GM13976 (cell line): ENCODE measurements at regions not wholly inside any gene's neighbourhood (a gene's known extent, or its start where the extent isn't known, plus 50 kb on each side); places are given as distances from the start of the nearest gene placed in this dataset.
"Not testable (repeated sequence)": the region's sequence is repeated elsewhere in the genome, so short reads cannot be mapped to it uniquely, and the experiment has no call there.

Experiments
- DNase-seq: peaks from one replicate; pipeline ENCODE4 v3.0.0; 2012; ENCODE audit warnings: low spot score
- in situ Hi-C: fragments of 300-500 bp; cut with MboI; formaldehyde crosslinking; loops from one replicate; pipeline ENCODE4 v1.12.0; 2022; ENCODE audit warnings: low sequenced_read_pairs, mixed read lengths, inconsistent platforms; ENCODE audit not compliant: unreplicated experiment
- TF ChIP-seq, protein P1 (sequence below): IDR thresholded peaks from 2 replicates; pipeline ENCODE4 v1.5.1; 2012; ENCODE audit warnings: borderline replicate concordance, mild to moderate bottlenecking; ENCODE audit not compliant: insufficient read depth; ENCODE audit errors: extremely low read depth, missing control alignments, control extremely low read depth

DNA sequence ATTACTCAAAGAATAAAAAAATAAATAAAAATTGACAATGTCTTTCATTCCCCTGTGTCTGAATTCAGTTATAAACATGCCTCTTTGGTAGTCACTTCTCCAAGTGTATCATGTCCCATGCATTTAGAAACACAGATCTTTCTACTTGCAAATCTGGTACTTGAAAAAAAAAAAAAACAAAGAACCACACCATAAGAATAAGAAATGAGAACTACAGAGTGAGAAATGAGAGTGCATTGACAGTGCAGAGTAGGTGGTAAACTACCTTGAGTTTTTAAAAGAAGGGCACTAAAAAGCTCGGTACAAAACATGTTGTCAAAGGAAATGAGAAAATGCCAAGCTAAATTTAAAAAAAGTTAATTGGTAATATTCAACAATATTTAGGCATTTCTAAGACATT, 123.0 kb downstream of the GPR85 start:
- no peak for DNase-seq
- in situ Hi-C loops, result no loop called here
- TF ChIP-seq, protein P1, sequence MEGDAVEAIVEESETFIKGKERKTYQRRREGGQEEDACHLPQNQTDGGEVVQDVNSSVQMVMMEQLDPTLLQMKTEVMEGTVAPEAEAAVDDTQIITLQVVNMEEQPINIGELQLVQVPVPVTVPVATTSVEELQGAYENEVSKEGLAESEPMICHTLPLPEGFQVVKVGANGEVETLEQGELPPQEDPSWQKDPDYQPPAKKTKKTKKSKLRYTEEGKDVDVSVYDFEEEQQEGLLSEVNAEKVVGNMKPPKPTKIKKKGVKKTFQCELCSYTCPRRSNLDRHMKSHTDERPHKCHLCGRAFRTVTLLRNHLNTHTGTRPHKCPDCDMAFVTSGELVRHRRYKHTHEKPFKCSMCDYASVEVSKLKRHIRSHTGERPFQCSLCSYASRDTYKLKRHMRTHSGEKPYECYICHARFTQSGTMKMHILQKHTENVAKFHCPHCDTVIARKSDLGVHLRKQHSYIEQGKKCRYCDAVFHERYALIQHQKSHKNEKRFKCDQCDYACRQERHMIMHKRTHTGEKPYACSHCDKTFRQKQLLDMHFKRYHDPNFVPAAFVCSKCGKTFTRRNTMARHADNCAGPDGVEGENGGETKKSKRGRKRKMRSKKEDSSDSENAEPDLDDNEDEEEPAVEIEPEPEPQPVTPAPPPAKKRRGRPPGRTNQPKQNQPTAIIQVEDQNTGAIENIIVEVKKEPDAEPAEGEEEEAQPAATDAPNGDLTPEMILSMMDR, result no peak

DNA sequence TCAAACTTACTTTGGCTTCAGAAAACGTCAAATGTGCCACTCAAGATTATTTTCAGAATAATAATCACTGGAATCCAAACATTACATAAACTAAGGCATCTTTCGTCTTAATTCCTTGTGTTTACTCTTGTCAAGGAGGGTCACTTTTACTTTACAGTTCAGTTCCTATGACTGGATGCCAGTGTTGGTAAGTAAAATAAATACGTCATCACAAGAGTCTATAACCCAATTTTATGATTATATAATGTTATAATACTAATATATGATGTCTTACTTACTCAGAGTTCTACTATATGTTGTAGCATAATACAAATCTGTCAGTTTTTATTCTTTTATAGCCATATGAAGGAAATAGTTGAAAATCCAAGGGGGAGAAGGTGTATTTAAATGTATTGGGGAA, 123.8 kb downstream of the GPR85 start:
- in situ Hi-C loops, result no loop called here
- TF ChIP-seq, protein P1, result no peak
- no peak for DNase-seq

DNA sequence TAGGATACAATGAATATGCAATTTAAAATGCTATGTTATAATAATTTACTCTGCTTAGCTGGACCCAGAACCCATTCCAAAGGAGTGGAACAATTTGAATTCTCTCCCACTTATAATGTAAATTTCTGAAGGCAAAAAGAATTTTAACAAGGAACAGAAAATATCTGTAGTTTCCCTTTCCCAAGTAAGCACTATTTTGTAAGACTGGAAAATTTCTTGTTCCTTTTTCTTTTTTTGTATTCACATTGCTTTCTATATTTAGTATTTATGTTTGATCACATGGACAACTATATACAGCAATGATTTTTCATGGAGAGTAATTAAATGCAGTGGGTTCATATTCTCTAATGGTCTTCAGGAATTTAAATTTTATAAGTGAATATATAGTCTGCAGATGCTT, 127.4 kb downstream of the GPR85 start:
- no peak for DNase-seq
- TF ChIP-seq, protein P1, result no peak
- in situ Hi-C loops, result no loop called here

DNA sequence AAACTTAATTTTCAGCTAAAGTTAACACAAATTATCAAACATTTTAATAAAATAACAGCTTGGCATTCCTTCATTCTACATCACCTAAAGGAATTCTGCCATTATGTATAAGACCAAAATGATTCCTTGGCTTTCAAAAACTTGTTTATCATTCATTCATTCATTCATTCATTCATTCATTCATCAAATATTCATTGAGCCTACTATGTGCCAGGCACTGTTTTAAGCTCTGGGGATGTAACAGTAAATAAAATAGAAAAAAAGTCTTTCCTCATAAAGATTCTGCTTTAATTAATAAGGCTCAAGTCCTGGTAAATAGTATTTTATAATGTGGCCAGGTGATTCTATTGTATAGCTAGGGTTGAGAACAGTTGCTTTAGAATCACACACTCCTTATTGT, 127.9 kb downstream of the GPR85 start:
- DNase-seq, result no peak
- in situ Hi-C loops, result no loop called here
- TF ChIP-seq, protein P1, result no peak

DNA sequence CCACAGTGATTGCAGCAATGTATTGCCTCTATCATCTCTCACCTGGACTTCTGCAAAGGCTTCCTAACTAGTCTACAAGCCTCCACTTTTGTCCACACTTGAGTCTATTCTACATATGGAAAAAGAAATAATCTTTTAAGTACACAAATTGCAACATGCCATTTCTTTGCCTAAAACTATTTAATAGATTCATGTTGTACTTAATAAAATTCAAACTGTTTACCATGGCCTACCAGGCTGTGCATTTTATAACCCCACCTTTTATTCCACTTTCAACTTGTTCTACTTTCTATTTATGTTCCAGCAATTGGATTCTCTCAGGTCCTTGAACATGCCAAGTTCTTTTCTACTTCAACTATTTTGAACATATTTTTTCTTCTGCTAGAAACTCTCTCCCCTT, 128.7 kb downstream of the GPR85 start:
- in situ Hi-C loops, result no loop called here
- TF ChIP-seq, protein P1, result no peak
- no peak for DNase-seq

DNA sequence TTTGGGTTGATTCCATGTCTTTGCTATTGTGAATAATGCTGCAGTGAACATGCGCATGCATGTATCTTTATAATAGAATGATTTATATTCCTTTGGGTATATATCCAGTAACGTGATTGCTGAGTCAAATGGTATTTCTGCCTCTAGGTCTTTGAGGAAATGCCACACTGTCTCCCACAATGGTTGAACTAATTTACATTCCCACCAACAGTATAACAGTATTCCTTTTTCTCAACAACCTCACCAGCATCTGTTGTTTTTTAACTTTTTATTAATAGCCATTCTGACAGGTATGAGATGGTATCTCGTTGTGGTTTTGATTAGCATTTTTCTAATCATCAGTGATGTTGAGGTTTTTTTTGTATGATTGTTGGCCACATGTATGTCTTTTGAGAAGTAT, 133.6 kb downstream of the GPR85 start:
- in situ Hi-C loops, DNase-seq: not testable (repeated sequence)

DNA sequence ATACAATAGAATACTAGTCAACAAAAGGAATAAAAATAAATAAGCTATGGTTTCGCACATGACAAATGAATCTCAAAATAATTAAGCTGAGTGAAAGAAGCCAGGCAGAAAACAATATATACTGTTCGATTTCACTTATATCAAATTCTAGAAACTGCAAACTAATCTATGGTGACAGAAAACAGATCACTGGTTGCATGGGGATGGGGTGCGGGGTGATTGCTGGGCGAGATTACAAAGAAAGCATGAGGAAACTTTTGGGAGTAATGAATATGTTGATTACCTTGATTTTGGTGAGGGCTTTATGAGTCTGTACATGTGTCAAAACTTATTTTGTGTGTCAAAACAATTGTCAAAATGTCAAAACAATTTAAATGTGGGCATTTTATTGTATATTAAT, 135.6 kb downstream of the GPR85 start:
- DNase-seq, result no peak
- in situ Hi-C loops, result no loop called here
- TF ChIP-seq, protein P1, result no peak

DNA sequence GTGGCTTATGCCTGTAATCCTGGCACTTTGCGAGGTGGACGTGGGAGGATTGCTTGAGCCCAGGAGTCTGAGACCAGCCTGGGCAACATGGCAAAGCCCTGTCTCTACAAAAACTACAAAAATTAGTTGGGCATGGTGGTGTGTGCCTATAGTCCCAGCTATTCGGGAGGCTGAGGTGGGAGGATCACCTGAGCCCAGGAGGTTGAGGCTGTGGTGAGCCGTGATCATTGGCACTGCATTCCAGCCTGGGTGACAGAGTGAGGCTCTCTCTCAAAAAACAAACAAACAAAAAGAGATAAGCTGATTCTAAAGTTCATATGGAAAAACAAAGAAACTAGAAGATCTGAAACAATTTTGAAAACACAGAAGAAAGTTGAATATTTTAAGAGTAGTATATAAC, 136.9 kb downstream of the GPR85 start:
- DNase-seq, in situ Hi-C loops: not testable (repeated sequence)
